Esophagus squamous epithelium (tissue), 4 donors: ENCODE measurements at regions not wholly inside any gene's neighbourhood (a gene's known extent, or its start where the extent isn't known, plus 50 kb on each side); places are given as distances from the start of the nearest gene placed in this dataset.

ENCODE experiments used
- CTCF ChIP-seq, 6 experiments: fragments of 450-650 bp in 4 of 6; fragments of 200-600 bp in 2 of 6; sonication (generic) in 2 of 6; IDR thresholded peaks; one replicate each; pipeline ENCODE4 v1.5.1; 2016 to 2019; ENCODE audit warnings: antibody characterized with exemption in 6 of 6, mild to moderate bottlenecking in 4 of 6, moderate library complexity in 4 of 6
- POLR2A ChIP-seq, 4 donors: fragments of 450-650 bp; IDR thresholded peaks; one replicate each; pipeline ENCODE4 v1.6.1; 2017; ENCODE audit warnings: antibody characterized with exemption in 4 of 4, mild to moderate bottlenecking in 4 of 4, moderate library complexity in 3 of 4

- no peak for TF ChIP-seq POLR2A (IDR thresholded peaks at IDR 0.05)
- TF ChIP-seq CTCF (IDR thresholded peaks at IDR 0.05) = no peak
These were observed 66.5 kb upstream of the CLDN5 start for GRCh38 chr22:19590696-19591095.
